ENCODE measurements at regions not wholly inside any gene's neighbourhood (a gene's known extent, or its start where the extent isn't known, plus 50 kb on each side); places are given as distances from the start of the nearest gene placed in this dataset.

DNA sequence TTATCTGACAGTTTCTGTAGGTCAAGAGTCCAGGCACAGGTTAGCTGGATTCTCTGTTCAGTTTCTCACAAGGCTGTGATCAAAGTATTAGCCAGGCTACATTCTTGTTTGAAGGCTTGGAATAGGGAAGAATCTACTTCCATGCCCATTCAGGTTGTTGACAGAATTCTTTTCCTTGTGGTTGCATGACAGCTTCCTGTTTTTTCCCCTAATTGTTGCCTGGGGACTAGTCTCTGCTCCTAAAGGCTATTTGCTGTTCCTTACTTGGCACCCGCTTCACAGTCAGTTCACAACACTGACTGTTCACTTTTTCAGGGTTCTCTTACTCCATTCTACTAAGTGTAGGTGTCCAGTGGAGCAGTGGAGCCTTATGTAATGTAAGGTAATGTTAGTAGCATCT is 115.4 kb upstream of the GBE1 start:
- TF ChIP-seq ZFP3 (CRISPR knock-in tag; IDR thresholded peaks at IDR 0.05) = no peak
- TF ChIP-seq BACH2 (CRISPR knock-in tag; IDR thresholded peaks at IDR 0.05; ENCODE audit: borderline replicate concordance) = no peak
- TF ChIP-seq, protein P1, sequence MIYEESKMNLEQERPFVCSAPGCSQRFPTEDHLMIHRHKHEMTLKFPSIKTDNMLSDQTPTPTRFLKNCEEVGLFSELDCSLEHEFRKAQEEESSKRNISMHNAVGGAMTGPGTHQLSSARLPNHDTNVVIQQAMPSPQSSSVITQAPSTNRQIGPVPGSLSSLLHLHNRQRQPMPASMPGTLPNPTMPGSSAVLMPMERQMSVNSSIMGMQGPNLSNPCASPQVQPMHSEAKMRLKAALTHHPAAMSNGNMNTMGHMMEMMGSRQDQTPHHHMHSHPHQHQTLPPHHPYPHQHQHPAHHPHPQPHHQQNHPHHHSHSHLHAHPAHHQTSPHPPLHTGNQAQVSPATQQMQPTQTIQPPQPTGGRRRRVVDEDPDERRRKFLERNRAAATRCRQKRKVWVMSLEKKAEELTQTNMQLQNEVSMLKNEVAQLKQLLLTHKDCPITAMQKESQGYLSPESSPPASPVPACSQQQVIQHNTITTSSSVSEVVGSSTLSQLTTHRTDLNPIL (CRISPR knock-in tag; IDR thresholded peaks at IDR 0.05; ENCODE audit: low read depth) = no peak
- no peak for TF ChIP-seq ESRRG (CRISPR knock-in tag; IDR thresholded peaks at IDR 0.05)
